ENCODE measurements at regions not wholly inside any gene's neighbourhood (a gene's known extent, or its start where the extent isn't known, plus 50 kb on each side); places are given as distances from the start of the nearest gene placed in this dataset.

GRCh38 chr9:108803428-108804065 lies 52.2 kb downstream of the ACTL7B start:
- WGBS (ENCODE audit: insufficient coverage): 85% methylated on average over 2 of the region's 3 CpGs
- Histone ChIP-seq H3K36me3 (ENCODE audit: control insufficient read depth in 4 of 4, insufficient read depth in 4 of 4, low read length in 3 of 4) (no peaks in the 10 kb centered on the region), H3K27me3 (replicated peaks in 2 of 5; ENCODE audit: control insufficient read depth in 4 of 5, insufficient read depth in 5 of 5, low read length in 4 of 5) (no peaks in the 10 kb centered on the region), H3K4me1 (ENCODE audit: control extremely low read depth in 1 of 4, control insufficient read depth in 4 of 4, insufficient read depth in 4 of 4, low read length in 3 of 4) (no peaks in the 10 kb centered on the region), H3K9me3 (ENCODE audit: control extremely low read depth in 1 of 5, control insufficient read depth in 4 of 5, insufficient read depth in 2 of 5, low read depth in 1 of 5, low read length in 4 of 5) (no peaks in the 10 kb centered on the region), H3K27ac (ENCODE audit: insufficient read depth in 1 of 2, low read depth in 1 of 2, low read length in 2 of 2, poor library complexity in 1 of 2, severe bottlenecking in 2 of 2) (no peak overlapping the region), H3K4me3 (ENCODE audit: control insufficient read depth in 1 of 7, extremely low read depth in 1 of 7, insufficient read depth in 4 of 7, low read depth in 2 of 7, low read length in 6 of 7) (no peak overlapping the region)
- no peak for DNase-seq
- ChIA-PET CTCF (interaction anchor here (1.0 kb wide), 1 partner anchor 39 kb away, joined by 3 read pairs; no protein-coding TSS in a partner anchor), POLR2A (no interaction called here)

DNA sequence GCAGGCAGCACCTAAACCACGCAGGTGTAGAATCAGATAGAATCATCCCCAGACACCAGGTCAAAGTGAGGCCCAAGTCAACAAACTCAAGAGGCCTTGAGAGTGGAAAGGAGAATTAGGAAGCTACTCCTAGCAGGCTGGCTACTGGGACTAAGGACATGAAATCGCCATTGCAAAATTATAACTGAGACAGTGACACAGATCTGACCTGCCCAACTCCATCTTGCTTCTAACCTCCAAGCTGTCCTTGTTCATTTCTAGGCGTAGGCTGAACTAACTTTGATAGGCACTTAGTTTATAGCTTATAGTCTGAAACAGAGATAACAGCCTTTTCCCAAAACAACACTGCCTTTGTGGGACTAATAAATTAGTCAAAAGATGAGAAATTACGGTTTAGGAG lies 52.8 kb downstream of the ACTL7B start:
- POLR2A ChIA-PET: no interaction called here
- H3K9me3 ChIP-seq (ENCODE audit: control extremely low read depth in 1 of 5, control insufficient read depth in 4 of 5, insufficient read depth in 2 of 5, low read depth in 1 of 5, low read length in 4 of 5): no peaks in the 10 kb centered on the region
- 90% methylated on average over 1 of the region's 4 CpGs for WGBS (ENCODE audit: insufficient coverage)

GRCh38 chr9:108801949-108802348 lies 53.8 kb downstream of the ACTL7B start:
- DNase-seq: no peak
- ChIA-PET POLR2A (no interaction called here), CTCF (interaction anchor here (1.3 kb wide), 1 partner anchor 11 kb away, joined by 5 read pairs; no protein-coding TSS in a partner anchor)
- H3K27me3 ChIP-seq (replicated peaks in 2 of 5; ENCODE audit: control insufficient read depth in 4 of 5, insufficient read depth in 5 of 5, low read length in 4 of 5): no peaks in the 10 kb centered on the region
- WGBS (ENCODE audit: insufficient coverage): 100% methylated on average over 1 of the region's 2 CpGs
- H3K27ac ChIP-seq (ENCODE audit: insufficient read depth in 1 of 2, low read depth in 1 of 2, low read length in 2 of 2, poor library complexity in 1 of 2, severe bottlenecking in 2 of 2): no peak overlapping the region
- H3K9me3 ChIP-seq (ENCODE audit: control extremely low read depth in 1 of 5, control insufficient read depth in 4 of 5, insufficient read depth in 2 of 5, low read depth in 1 of 5, low read length in 4 of 5): no peaks in the 10 kb centered on the region
- H3K4me1 ChIP-seq (ENCODE audit: control extremely low read depth in 1 of 4, control insufficient read depth in 4 of 4, insufficient read depth in 4 of 4, low read length in 3 of 4): no peaks in the 10 kb centered on the region
- no peaks in the 10 kb centered on the region for H3K36me3 ChIP-seq (ENCODE audit: control insufficient read depth in 4 of 4, insufficient read depth in 4 of 4, low read length in 3 of 4)
- H3K4me3 ChIP-seq (ENCODE audit: control insufficient read depth in 1 of 7, extremely low read depth in 1 of 7, insufficient read depth in 4 of 7, low read depth in 2 of 7, low read length in 6 of 7): no peak overlapping the region

More for the DNA sequence above, 52.8 kb downstream of the ACTL7B start:
- no peaks in the 10 kb centered on the region for H3K36me3 ChIP-seq (ENCODE audit: control insufficient read depth in 4 of 4, insufficient read depth in 4 of 4, low read length in 3 of 4)
- H3K27ac ChIP-seq (ENCODE audit: insufficient read depth in 1 of 2, low read depth in 1 of 2, low read length in 2 of 2, poor library complexity in 1 of 2, severe bottlenecking in 2 of 2): no peak overlapping the region
- no peak for DNase-seq
- CTCF ChIA-PET: interaction anchor here (1.0 to 1.3 kb wide), 2 partner anchors 10 to 39 kb away, joined by 3 to 5 read pairs; no protein-coding TSS in a partner anchor
- no peaks in the 10 kb centered on the region for H3K27me3 ChIP-seq (replicated peaks in 2 of 5; ENCODE audit: control insufficient read depth in 4 of 5, insufficient read depth in 5 of 5, low read length in 4 of 5)
- no peaks in the 10 kb centered on the region for H3K4me1 ChIP-seq (ENCODE audit: control extremely low read depth in 1 of 4, control insufficient read depth in 4 of 4, insufficient read depth in 4 of 4, low read length in 3 of 4)
- H3K4me3 ChIP-seq (ENCODE audit: control insufficient read depth in 1 of 7, extremely low read depth in 1 of 7, insufficient read depth in 4 of 7, low read depth in 2 of 7, low read length in 6 of 7): no peak overlapping the region

GRCh38 chr9:108800632-108801099 lies 55.1 kb downstream of the ACTL7B start:
- no peaks in the 10 kb centered on the region for H3K36me3 ChIP-seq (ENCODE audit: control insufficient read depth in 4 of 4, insufficient read depth in 4 of 4, low read length in 3 of 4)
- no peaks in the 10 kb centered on the region for H3K4me1 ChIP-seq (ENCODE audit: control extremely low read depth in 1 of 4, control insufficient read depth in 4 of 4, insufficient read depth in 4 of 4, low read length in 3 of 4)
- H3K4me3 ChIP-seq (ENCODE audit: control insufficient read depth in 1 of 7, extremely low read depth in 1 of 7, insufficient read depth in 4 of 7, low read depth in 2 of 7, low read length in 6 of 7): no peak overlapping the region
- WGBS (ENCODE audit: insufficient coverage): 83% methylated on average over 3 of the region's 3 CpGs
- no peaks in the 10 kb centered on the region for H3K9me3 ChIP-seq (ENCODE audit: control extremely low read depth in 1 of 5, control insufficient read depth in 4 of 5, insufficient read depth in 2 of 5, low read depth in 1 of 5, low read length in 4 of 5)
- DNase-seq: no peak
- no peak overlapping the region for H3K27ac ChIP-seq (ENCODE audit: insufficient read depth in 1 of 2, low read depth in 1 of 2, low read length in 2 of 2, poor library complexity in 1 of 2, severe bottlenecking in 2 of 2)
- ChIA-PET POLR2A (no interaction called here), CTCF (no interaction called here)
- no peaks in the 10 kb centered on the region for H3K27me3 ChIP-seq (replicated peaks in 2 of 5; ENCODE audit: control insufficient read depth in 4 of 5, insufficient read depth in 5 of 5, low read length in 4 of 5)

- no peak for DNase-seq
- Histone ChIP-seq H3K36me3 (ENCODE audit: control insufficient read depth in 4 of 4, insufficient read depth in 4 of 4, low read length in 3 of 4) (no peaks in the 10 kb centered on the region), H3K4me3 (ENCODE audit: control insufficient read depth in 1 of 7, extremely low read depth in 1 of 7, insufficient read depth in 4 of 7, low read depth in 2 of 7, low read length in 6 of 7) (no peak overlapping the region), H3K27ac (ENCODE audit: insufficient read depth in 1 of 2, low read depth in 1 of 2, low read length in 2 of 2, poor library complexity in 1 of 2, severe bottlenecking in 2 of 2) (no peak overlapping the region), H3K4me1 (ENCODE audit: control extremely low read depth in 1 of 4, control insufficient read depth in 4 of 4, insufficient read depth in 4 of 4, low read length in 3 of 4) (no peaks in the 10 kb centered on the region), H3K27me3 (replicated peaks in 2 of 5; ENCODE audit: control insufficient read depth in 4 of 5, insufficient read depth in 5 of 5, low read length in 4 of 5) (no peaks in the 10 kb centered on the region), H3K9me3 (ENCODE audit: control extremely low read depth in 1 of 5, control insufficient read depth in 4 of 5, insufficient read depth in 2 of 5, low read depth in 1 of 5, low read length in 4 of 5) (peaks cover 0 to 21% (median 12%) of the 10 kb centered on the region in 5 experiments)
- ChIA-PET CTCF (no interaction called here), POLR2A (no interaction called here)
- WGBS (ENCODE audit: insufficient coverage): 100% methylated on average over 1 of the region's 4 CpGs
Measured at GRCh38 chr9:108793573-108793972, 62.2 kb downstream of the ACTL7B start.

DNA sequence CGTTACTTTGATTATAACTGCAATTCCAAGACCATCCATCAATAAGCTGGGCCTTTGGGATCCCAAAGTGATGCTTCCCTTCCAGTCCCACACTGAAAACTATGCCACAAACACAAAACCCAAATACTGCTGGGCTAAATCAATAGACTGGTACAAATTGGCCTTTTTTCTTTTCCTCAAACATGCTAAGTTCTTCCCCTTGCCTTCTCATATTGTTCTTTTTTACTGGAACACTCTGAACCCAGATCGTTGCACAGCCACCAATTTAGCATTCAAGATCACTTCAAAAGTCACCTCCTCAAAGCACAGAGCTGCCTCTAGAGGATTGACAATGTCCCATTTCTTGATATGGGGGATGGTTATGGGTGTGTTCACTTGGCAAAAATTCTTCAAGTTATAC lies 66.0 kb downstream of the ACTL7B start:
- 100% methylated on average over 1 of the region's 2 CpGs for WGBS (ENCODE audit: insufficient coverage)
- no peak for DNase-seq
- H3K36me3 ChIP-seq (ENCODE audit: control insufficient read depth in 4 of 4, insufficient read depth in 4 of 4, low read length in 3 of 4): no peaks in the 10 kb centered on the region
- H3K9me3 ChIP-seq (ENCODE audit: control extremely low read depth in 1 of 5, control insufficient read depth in 4 of 5, insufficient read depth in 2 of 5, low read depth in 1 of 5, low read length in 4 of 5): peaks cover 0 to 21% (median 12%) of the 10 kb centered on the region in 5 experiments
- no peak overlapping the region for H3K27ac ChIP-seq (ENCODE audit: insufficient read depth in 1 of 2, low read depth in 1 of 2, low read length in 2 of 2, poor library complexity in 1 of 2, severe bottlenecking in 2 of 2)
- H3K4me3 ChIP-seq (ENCODE audit: control insufficient read depth in 1 of 7, extremely low read depth in 1 of 7, insufficient read depth in 4 of 7, low read depth in 2 of 7, low read length in 6 of 7): no peak overlapping the region
- H3K4me1 ChIP-seq (ENCODE audit: control extremely low read depth in 1 of 4, control insufficient read depth in 4 of 4, insufficient read depth in 4 of 4, low read length in 3 of 4): peaks cover 0 to 11% (median 3%) of the 10 kb centered on the region in 4 experiments
- POLR2A ChIA-PET: no interaction called here
- no peaks in the 10 kb centered on the region for H3K27me3 ChIP-seq (replicated peaks in 2 of 5; ENCODE audit: control insufficient read depth in 4 of 5, insufficient read depth in 5 of 5, low read length in 4 of 5)
- CTCF ChIA-PET: no interaction called here

- ChIA-PET POLR2A (no interaction called here), CTCF (interaction anchor here (1.6 kb wide), 1 partner anchor 26 kb away, joined by 4 read pairs; no protein-coding TSS in a partner anchor)
- Histone ChIP-seq H3K27ac (ENCODE audit: insufficient read depth in 1 of 2, low read depth in 1 of 2, low read length in 2 of 2, poor library complexity in 1 of 2, severe bottlenecking in 2 of 2) (no peak overlapping the region), H3K4me1 (ENCODE audit: control extremely low read depth in 1 of 4, control insufficient read depth in 4 of 4, insufficient read depth in 4 of 4, low read length in 3 of 4) (peaks cover 12 to 31% (median 19%) of the 10 kb centered on the region in 4 experiments), H3K9me3 (ENCODE audit: control extremely low read depth in 1 of 5, control insufficient read depth in 4 of 5, insufficient read depth in 2 of 5, low read depth in 1 of 5, low read length in 4 of 5) (peaks cover 0 to 12% (median 5%) of the 10 kb centered on the region in 5 experiments), H3K27me3 (replicated peaks in 2 of 5; ENCODE audit: control insufficient read depth in 4 of 5, insufficient read depth in 5 of 5, low read length in 4 of 5) (no peaks in the 10 kb centered on the region), H3K4me3 (ENCODE audit: control insufficient read depth in 1 of 7, extremely low read depth in 1 of 7, insufficient read depth in 4 of 7, low read depth in 2 of 7, low read length in 6 of 7) (no peak overlapping the region), H3K36me3 (ENCODE audit: control insufficient read depth in 4 of 4, insufficient read depth in 4 of 4, low read length in 3 of 4) (no peaks in the 10 kb centered on the region)
- DNase-seq: no peak
- WGBS (ENCODE audit: insufficient coverage): 100% methylated on average over 7 of the region's 7 CpGs
Measured at GRCh38 chr9:108787690-108788048, 68.1 kb downstream of the ACTL7B start.

All from common myeloid progenitor, CD34-positive (primary cell).